ENCODE measurements at regions not wholly inside any gene's neighbourhood (a gene's known extent, or its start where the extent isn't known, plus 50 kb on each side); places are given as distances from the start of the nearest gene placed in this dataset.
"Not testable (repeated sequence)": the region's sequence is repeated elsewhere in the genome, so short reads cannot be mapped to it uniquely, and the experiment has no call there.

GRCh38 chr7:65770473-65771225 is 102.2 kb upstream of the VKORC1L1 start:
- H3K4me1 Mint-ChIP-seq (ENCODE audit: low read depth, unreplicated experiment); H3K9me3 Mint-ChIP-seq (ENCODE audit: unreplicated experiment); H3K36me3 ChIP-seq (ENCODE audit: control insufficient read depth, insufficient read depth, low read length); H3K9me3 ChIP-seq; H3K27me3 Mint-ChIP-seq (ENCODE audit: insufficient read depth, unreplicated experiment); H3K27me3 ChIP-seq (replicated peaks; ENCODE audit: control insufficient read depth, insufficient read depth, low read length); BruUV-seq (replicated peaks); intact Hi-C loops (cut with micrococcal nuclease; ENCODE audit: unreplicated experiment); H3K4me1 ChIP-seq: not testable (repeated sequence)
- ChIA-PET CTCF (interaction anchor here (0.5 to 1.1 kb wide), 3 partner anchors 24 to 212 kb away, joined by 3 to 8 read pairs (median 5); no protein-coding TSS in a partner anchor), POLR2A (interaction anchor here (0.5 to 0.6 kb wide), 3 partner anchors 10 to 22 kb away, joined by 3 to 4 read pairs (median 3); no protein-coding TSS in a partner anchor)
- Mint-ChIP-seq H3K4me3 (ENCODE audit: unreplicated experiment) (peak overlapping the region; percentile 81), H3K27ac (ENCODE audit: unreplicated experiment) (peak overlapping the region; percentile 79), H3K36me3 (ENCODE audit: insufficient read depth, unreplicated experiment) (peaks cover 20% of the 10 kb centered on the region)
- TF ChIP-seq, protein P1, sequence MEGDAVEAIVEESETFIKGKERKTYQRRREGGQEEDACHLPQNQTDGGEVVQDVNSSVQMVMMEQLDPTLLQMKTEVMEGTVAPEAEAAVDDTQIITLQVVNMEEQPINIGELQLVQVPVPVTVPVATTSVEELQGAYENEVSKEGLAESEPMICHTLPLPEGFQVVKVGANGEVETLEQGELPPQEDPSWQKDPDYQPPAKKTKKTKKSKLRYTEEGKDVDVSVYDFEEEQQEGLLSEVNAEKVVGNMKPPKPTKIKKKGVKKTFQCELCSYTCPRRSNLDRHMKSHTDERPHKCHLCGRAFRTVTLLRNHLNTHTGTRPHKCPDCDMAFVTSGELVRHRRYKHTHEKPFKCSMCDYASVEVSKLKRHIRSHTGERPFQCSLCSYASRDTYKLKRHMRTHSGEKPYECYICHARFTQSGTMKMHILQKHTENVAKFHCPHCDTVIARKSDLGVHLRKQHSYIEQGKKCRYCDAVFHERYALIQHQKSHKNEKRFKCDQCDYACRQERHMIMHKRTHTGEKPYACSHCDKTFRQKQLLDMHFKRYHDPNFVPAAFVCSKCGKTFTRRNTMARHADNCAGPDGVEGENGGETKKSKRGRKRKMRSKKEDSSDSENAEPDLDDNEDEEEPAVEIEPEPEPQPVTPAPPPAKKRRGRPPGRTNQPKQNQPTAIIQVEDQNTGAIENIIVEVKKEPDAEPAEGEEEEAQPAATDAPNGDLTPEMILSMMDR (IDR thresholded peaks at IDR 0.05; ENCODE audit: insufficient read depth in 1 of 2, low read depth in 1 of 2, low read length in 1 of 2, severe bottlenecking in 1 of 2, unreplicated experiment in 1 of 2) = peak in 1 of 2 experiments; percentile 11
- H3K4me3 ChIP-seq (ENCODE audit: low read depth, low read length) = peak overlapping the region; percentile 81
- peak; percentile 95 to 96 for DNase-seq

DNA sequence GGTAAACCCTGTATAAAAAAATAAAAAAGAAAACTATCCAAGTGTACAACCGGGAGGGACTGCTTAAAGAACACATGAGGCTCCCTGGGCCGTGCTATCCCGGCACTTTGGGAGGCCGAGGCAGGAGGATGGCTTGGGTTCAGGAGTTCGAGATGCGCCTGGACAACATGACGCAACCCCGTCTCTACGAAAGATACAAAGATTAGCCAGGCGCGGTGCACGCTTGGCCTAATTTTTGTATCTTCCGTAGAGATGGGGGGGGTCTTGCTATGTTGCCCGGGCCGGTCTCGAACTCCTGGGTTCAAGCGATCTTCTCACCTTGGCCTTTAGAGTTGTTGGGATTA is 101.7 kb upstream of the VKORC1L1 start:
- DNase-seq; intact Hi-C loops (cut with micrococcal nuclease; ENCODE audit: unreplicated experiment); H3K9me3 Mint-ChIP-seq (ENCODE audit: unreplicated experiment); H3K9me3 ChIP-seq; H3K27me3 ChIP-seq (replicated peaks; ENCODE audit: control insufficient read depth, insufficient read depth, low read length); H3K36me3 ChIP-seq (ENCODE audit: control insufficient read depth, insufficient read depth, low read length); H3K4me1 ChIP-seq; H3K4me1 Mint-ChIP-seq (ENCODE audit: low read depth, unreplicated experiment); CTCF ChIA-PET; POLR2A ChIA-PET; H3K27me3 Mint-ChIP-seq (ENCODE audit: insufficient read depth, unreplicated experiment): not testable (repeated sequence)
- H3K36me3 Mint-ChIP-seq (ENCODE audit: insufficient read depth, unreplicated experiment) = peaks cover 16% of the 10 kb centered on the region
- peak overlapping the region; percentile 79 for H3K27ac Mint-ChIP-seq (ENCODE audit: unreplicated experiment)
- TSS peak; percentile 86 for BruUV-seq (replicated peaks)
- H3K4me3 Mint-ChIP-seq (ENCODE audit: unreplicated experiment) = peak overlapping the region; percentile 81
- peak overlapping the region; percentile 34 for H3K4me3 ChIP-seq (ENCODE audit: low read depth, low read length)

DNA sequence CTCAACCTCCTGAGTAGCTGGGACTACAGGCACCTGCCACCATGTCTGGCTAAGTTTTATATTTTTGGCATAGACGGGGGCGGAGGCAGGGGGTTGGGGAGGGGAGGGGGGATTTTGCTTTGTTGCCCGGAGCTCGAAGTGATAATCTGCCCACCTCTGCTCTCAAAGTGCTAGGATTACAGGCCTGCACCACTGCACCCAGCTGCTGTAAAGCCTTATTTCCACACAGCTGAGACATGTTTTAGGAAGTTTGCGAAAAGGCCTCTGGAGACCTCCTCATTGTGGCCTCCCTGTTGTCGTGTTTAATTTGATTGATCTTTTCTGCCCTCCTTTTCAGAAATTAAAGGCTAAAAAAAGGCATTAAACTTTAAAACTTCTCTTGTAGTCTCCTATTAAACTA is 96.2 kb upstream of the VKORC1L1 start:
- H3K4me3 ChIP-seq (ENCODE audit: low read depth, low read length); intact Hi-C loops (cut with micrococcal nuclease; ENCODE audit: unreplicated experiment); BruUV-seq (replicated peaks); DNase-seq; H3K27me3 Mint-ChIP-seq (ENCODE audit: insufficient read depth, unreplicated experiment); H3K27me3 ChIP-seq (replicated peaks; ENCODE audit: control insufficient read depth, insufficient read depth, low read length); H3K9me3 Mint-ChIP-seq (ENCODE audit: unreplicated experiment); POLR2A ChIA-PET; H3K27ac Mint-ChIP-seq (ENCODE audit: unreplicated experiment); H3K4me3 Mint-ChIP-seq (ENCODE audit: unreplicated experiment); H3K4me1 Mint-ChIP-seq (ENCODE audit: low read depth, unreplicated experiment); CTCF ChIA-PET; H3K9me3 ChIP-seq; H3K4me1 ChIP-seq; H3K36me3 ChIP-seq (ENCODE audit: control insufficient read depth, insufficient read depth, low read length); H3K36me3 Mint-ChIP-seq (ENCODE audit: insufficient read depth, unreplicated experiment): not testable (repeated sequence)

- H3K36me3 ChIP-seq (ENCODE audit: control insufficient read depth, insufficient read depth, low read length); H3K4me3 Mint-ChIP-seq (ENCODE audit: unreplicated experiment); H3K36me3 Mint-ChIP-seq (ENCODE audit: insufficient read depth, unreplicated experiment); CTCF ChIA-PET; H3K4me1 ChIP-seq; H3K9me3 ChIP-seq; H3K27me3 ChIP-seq (replicated peaks; ENCODE audit: control insufficient read depth, insufficient read depth, low read length); BruUV-seq (replicated peaks); H3K9me3 Mint-ChIP-seq (ENCODE audit: unreplicated experiment); POLR2A ChIA-PET; H3K27ac Mint-ChIP-seq (ENCODE audit: unreplicated experiment); DNase-seq; intact Hi-C loops (cut with micrococcal nuclease; ENCODE audit: unreplicated experiment); H3K27me3 Mint-ChIP-seq (ENCODE audit: insufficient read depth, unreplicated experiment); H3K4me3 ChIP-seq (ENCODE audit: low read depth, low read length): not testable (repeated sequence)
- H3K4me1 Mint-ChIP-seq (ENCODE audit: low read depth, unreplicated experiment) = peaks cover 10% of the 10 kb centered on the region
Observed at GRCh38 chr7:65789943-65790342, 82.9 kb upstream of the VKORC1L1 start.

All from Caco-2 (cell line).